ENCODE measurements at regions not wholly inside any gene's neighbourhood (a gene's known extent, or its start where the extent isn't known, plus 50 kb on each side); places are given as distances from the start of the nearest gene placed in this dataset.

DNA sequence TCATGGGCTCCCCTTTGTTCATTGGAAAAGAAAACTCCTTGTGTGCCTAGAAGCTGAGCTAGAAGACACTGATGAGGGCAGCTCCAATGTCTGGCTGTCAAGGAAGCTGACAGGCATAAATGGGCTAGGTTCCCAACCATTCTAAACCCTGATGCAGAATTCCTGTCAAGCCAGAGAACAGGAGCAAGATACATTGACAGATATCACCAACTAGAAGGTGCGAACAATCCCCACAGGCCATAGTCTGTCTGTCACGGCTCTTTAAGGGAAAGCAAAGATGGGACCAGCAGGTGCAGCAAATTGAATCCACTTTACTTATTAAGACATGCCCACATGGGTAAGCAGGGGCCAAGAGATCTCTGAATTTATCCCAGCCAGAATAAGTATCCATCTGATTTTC is 617.9 kb upstream of the POT1 start:
- DNase-seq: no peak

DNA sequence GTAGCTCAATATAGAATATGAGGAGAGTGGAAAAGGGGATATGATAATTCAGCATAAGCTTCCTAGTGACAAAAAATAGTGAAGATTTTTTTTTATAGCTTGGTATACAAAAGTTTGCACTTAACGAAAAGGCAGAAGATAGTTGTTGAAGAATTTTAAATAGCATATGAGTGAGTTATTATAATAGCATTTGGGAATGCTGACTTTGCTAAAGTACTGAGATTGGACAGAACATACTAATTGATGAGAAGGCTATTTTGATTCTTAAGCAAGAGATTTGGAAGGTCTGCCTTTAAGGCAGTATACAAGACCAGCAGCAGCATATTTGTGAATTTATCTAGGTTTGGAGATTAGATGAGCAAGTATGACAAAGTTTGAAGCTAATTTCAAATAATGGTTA is 600.9 kb upstream of the POT1 start:
- DNase-seq: no peak

DNA sequence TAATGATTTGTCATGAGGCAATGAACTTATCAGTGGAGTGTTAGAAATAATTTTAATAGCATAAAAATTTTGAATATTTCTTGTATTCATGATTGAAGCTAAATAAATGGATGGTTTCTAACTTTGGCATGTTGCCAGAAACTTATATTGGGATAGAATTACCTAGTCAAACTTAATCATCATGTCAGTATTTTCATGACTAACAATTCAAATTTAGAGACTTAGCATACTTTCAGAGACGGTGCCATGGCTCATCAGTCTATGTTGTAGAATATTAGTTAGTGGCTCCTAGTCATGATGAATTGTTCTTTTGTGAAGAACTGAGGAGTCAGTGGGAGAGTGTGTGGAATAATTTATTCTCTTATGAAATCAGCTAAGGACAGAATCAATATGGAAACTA is 599.6 kb upstream of the POT1 start:
- DNase-seq: no peak

DNA sequence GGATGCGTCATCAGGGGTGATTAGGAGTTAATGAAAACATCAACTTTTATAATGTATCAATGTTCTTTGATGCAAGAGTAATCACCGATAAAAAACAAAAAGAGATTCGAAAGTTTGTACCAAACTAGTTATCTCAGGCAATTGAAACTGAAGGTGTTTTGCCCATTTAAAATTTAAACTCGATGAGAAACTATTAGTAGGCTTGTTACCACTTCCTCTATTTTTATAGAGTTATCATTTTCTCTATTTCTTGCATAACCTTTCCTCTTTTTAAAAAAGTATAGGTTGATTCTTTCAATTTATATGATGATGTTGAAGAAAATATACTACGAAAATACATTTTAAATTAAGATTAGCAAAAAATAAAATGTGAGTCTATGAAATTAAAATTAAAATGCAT is 597.3 kb upstream of the POT1 start:
- DNase-seq: no peak

DNA sequence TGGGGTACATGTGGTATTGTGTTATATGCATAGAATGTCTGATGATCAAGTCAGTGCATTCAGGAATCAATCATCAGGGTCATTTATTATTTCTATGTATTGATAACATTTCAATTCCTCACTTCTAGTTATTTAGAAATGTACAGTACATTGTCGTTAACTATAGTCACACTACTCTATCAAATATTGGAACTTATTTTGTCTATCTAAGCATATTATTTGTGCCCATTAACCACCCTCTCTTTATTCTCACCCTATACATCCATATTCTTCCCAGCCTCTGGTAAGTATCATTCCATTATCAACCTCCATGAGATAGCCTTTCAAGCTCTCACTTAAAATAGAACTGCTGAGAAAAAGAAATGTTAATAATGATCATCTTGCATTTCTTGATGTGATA is 596.5 kb upstream of the POT1 start:
- DNase-seq: no peak

DNA sequence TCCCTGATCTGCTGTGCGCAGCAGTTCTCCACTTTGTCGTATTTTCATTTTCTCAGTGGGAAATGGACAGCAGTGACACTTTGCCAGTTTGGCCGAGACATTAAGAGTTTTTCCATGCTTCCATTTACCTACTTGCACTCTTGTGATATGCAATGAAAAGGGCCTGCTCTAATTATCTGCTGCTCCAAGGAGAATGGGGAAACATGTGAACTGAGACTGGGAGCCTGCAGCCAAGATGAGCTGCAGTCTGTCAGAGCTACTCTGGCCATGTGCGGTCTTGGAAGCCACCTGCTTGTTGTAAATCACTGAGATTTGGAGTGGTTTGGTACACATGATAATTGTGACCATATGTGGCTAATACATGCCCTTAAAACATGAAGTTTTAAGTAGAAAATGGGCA is 586.6 kb upstream of the POT1 start:
- DNase-seq: no peak

DNA sequence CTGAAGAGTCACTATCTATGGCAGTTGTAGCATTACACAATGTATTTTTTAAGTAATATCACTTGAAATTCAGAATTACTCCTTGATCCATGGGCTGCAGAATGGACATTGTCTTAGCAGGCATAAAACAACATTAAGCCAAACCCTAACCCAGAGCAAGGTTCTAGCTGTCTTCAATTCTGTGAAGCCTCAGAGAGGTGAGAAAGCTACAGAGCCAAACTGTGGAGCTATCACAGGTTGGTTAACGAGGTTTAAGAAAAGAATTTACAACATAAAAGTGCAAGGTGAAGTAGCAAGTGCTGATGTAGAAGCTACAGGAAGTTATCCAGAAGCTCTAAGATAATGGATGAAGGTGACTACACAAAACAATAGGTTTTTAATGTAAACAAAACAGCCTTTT is 582.7 kb upstream of the POT1 start:
- DNase-seq: no peak

DNA sequence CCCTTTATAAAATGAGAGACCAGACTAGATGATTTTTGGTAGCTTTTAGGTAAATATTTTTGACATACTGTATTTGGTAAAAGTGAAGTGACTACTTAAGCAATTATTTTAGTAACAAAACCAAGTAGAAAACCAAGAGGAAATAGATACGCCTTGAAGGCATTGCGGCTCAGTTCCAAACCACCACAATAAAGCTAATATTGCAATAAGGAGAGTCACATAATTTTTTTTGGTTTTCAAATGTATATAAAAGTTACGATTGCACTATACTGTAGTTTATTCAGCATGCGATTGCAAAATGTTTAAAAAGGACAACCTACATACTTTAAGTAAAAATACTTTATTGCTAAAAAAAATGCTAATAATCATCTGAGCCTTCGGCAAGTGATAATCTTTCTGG is 581.7 kb upstream of the POT1 start:
- no peak for DNase-seq

DNA sequence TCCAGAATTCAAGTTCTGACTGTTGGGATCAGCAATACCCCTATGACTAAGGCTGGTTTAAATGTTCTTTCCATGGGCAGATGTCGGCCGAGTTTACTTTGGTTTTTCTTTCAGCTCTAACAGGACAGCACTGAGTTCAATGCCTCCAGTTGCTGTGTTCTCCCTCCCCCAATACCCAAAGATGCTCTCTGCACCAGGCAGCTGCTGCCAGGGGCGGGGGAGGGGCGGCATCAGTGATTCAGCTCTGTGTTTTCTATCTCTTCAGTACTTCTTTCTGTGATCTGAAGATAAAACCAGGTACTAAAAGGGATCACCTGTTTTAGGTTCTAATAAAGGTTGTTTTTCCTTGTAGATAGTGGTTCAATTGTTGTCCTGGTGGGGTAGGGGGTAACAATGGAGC is 576.7 kb upstream of the POT1 start:
- no peak for DNase-seq

DNA sequence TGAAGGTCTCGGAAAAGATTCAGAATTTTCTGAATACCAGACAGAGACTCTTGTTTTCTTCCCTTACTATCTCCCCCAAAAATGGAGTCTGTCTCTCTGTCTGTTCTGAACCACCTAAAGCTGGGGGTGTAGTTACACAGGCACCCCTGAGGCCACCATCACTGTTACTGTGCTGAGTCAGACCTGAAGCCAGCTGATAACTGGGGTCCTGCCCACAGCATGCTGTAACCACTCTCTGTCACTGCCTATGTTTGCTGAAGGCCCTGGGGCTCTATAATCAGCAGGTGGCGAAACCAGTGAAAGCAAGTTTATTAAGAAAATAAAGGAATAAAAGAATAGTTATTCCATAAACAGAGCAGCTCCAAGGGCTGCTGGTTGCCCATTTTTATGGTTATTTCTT is 575.2 kb upstream of the POT1 start:
- DNase-seq: no peak

DNA sequence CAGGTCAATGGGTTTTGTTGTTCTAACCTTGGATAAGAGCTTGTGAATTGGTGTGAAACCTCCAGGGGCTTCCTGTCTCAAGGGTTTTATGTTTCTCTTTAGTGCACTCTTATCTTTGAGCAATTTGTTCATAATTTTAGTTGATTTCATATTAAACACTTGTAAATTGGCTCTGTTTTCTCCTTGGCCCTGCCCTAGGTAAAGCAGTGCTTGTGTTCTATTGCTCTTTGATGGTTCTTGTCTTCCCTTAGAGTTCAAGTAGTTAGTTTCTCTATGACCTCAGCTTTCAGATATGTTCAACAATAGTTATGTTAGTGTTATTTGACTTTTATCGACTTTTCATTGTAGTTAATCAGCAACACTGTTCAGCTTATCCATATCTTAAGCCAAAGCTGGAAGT is 566.4 kb upstream of the POT1 start:
- no peak for DNase-seq

DNA sequence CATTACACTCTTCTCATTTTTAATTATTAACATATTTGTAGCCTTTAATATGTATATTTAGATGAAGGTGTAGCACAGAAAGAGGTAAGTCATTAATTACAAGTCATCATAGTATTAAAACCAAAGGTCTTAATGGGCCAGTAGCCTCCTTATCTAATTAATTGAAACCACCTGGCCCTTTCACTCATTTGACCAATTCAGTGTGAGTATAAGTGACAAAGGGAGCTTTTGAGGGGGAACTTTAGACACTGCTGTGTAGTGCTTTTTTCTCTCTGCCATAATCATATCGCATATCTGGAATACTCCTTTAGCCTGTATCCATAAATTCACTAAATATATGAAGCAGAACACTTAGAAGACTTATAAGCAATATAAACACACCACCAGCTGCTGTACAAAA is 562.9 kb upstream of the POT1 start:
- DNase-seq: no peak

DNA sequence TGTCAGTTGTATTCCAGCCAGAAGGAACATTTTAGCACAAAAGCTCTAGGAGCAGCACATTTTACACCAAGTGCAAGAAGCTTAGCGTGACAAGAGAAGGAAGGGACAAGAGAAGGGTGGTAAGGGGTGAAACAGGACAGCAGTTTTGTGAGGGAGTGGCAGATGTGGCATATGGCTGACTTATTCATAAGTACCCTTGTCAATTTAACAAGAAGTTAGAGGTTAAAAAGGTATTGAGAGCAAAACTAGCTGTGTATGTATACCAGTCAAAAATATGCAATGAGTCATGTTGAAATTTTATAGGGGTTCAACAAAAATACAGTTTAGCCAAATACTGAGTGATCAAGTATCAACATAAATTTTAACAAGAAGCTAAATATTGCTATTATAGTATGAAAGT is 561.5 kb upstream of the POT1 start:
- no peak for DNase-seq

DNA sequence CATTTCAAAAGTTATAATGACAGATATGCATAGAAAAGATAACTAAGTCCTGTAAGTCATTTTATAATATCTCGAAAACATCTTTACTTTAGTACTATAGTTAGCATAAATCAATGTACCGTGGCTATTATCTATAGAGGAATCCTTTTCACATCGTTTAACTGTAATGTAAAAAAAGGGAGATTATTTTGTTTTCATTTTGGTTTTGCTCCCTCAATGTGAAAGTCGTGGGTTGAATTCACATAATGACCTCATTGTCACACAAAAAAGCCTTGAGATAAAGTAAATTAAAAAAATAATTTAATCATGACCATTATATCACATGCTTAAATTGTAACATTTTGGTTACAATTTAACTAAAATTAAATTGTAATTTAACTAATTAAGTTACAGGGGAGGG is 560.5 kb upstream of the POT1 start:
- DNase-seq: no peak

DNA sequence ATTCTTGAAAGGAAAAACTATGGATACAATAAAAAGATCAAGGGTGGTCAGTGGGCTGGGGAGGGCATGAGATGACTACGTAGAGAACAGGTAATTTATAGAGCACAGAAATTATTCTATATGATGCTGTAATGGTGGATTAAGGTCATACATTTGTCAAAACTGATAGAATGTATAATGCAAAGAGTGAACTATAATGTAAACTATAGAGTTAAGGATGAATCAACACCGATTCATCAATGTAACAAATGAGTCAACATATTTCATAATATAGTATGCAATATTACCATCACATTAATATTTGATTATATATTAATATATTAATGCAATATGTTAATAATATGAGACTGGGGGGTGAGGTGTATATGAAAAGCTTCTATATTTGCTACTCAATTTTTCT is 555.6 kb upstream of the POT1 start:
- DNase-seq: no peak

DNA sequence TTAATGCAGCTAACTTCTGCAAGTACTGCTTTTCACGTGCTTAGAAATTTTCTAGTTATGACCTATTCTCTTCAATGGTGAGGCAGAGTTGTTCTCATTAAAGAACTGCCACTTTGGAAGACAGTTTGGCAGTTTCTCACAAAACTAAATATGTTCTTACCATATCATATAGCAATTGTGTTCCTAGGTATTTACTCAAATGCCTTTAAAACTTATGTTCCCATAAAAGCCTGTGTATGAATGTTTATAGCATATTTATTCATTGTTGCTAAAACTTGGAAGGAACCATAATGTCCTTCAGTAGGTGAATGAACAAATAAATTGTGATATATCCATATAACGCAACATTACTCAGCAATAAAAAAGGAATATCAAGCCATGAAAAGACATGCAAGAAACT is 555.1 kb upstream of the POT1 start:
- DNase-seq: no peak

DNA sequence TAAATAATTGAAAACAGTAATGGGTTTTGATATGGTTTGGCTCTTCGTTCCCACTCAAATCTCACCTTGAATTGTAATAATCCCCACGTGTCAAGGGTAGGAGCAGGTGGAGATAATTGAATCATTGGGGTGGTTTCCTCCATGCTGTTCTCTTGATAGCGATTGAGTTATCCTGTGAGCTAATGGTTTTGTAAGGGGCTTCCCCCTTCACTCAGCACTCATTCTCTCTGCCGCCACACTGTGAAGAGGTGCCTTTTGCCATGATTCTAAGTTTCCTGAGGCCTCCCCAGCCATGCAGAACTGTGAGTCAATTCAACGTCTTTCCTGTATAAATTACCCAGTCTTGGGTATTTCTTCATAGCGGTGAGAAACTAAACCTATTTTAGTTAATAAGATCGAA is 551.7 kb upstream of the POT1 start:
- no peak for DNase-seq

DNA sequence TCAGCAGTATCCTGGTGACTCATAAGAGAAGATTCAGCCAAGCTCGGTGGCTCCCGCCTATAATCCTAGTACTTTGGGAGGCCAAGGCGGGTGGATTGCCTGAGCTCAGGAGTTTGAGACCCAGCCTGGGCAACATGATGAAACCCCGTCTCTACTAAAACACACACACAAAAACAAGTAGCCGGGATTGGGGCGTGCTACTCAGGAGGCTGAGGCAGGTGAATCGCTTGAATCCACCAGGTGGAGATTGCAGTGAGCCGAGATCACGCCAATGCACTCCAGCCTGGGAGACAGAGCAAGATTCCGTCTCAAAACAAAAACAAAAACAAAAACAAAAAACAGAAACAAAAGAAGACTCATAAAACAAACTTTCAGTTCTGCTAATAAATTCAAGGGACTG is 551.1 kb upstream of the POT1 start:
- no peak for DNase-seq

DNA sequence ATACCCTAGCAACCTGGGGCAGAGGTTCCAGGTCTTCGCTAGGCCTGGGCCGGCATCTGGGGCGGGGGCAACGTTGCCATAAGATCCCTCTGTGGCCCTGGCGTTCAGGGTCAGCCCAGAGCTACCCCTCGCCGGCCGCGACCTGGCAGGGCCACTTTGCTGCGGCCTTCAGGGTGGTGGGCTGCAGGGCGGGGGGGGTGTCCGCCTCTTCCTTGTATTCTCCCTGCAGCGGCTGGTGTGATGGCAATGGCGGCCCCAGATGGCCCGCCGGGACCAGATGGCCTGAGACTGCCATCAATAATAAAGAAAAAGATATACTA is 539.2 kb upstream of the POT1 start:
- DNase-seq: no peak

DNA sequence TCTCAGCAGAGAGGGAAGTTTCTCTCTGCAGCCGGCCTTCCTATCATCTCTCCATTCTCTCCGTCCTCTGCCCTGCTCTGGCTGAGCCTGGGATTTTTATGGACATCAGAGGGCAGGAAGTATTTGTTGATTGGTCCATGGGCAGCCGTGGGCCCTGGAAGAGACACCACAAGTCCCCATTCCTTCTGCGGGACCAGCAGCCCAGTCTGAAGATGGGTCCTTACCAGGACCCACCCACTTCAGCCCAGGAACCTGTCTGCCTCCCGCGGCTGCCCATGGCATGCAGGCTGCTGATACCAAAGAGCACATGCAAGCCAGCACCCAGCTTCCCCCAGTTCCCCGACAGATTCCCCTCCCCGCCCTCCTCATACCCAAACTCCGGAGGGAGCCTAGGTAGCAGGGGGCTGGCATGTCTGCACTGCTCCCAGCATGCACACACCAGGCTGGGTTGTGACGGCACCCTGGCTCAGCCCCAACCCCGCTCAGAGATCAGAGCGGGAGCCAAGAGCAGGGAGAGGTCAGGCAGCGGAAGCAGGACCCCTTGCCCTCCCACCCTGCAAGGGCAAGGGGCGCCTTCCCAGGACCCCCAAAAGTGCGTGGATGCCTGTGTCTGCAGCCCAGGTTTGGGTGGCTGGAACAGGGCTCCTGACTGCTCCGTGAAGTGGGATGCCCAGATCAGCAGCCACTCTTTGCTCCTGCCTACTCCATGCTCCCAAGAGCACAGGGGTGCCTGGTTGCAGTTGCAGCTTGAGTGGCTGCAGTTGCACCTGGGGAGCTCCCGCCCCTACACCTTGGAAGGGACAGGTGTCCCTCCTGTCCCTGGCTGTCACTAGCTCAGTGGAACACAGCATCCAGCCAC is 538.6 kb upstream of the POT1 start:
- no peak for DNase-seq

DNA sequence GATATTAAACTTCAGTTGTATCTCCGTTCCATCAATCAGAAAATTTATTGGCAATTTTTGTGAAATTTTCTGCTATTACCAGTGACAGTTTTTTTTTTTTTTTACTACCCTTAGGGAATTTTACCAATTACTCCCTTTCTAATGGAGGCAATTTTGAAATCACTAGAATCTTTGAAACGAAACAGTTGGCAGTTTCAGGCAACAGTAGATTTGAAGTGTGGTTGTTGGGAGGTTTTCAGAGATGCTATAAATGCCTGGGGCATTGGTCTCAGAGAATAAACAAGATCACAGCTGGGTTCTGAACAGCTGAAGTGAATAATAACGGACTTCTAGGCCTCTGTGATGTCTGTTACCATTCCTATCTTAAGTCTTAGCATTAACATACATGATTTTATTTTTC is 535.9 kb upstream of the POT1 start:
- no peak for DNase-seq

DNA sequence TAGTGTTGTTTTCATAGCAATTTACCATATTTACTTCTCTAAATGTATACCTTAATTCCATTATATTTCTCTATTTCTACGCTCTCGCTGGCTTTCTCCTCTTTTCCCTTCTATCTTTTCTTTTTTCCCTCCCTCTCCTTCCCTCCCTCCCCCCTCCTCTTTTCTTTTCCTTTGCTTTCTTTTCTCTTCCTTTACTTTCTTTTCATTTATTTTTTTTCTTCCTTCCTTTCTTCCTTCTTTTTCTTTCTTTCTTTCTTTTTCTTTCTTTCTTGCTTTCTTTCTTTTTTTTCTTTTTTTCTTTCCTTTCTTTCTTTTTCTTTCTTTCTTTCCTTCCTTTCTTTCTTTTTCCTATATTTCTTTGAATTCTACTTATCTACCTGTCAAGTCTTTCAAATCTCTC is 533.0 kb upstream of the POT1 start:
- no peak for DNase-seq

DNA sequence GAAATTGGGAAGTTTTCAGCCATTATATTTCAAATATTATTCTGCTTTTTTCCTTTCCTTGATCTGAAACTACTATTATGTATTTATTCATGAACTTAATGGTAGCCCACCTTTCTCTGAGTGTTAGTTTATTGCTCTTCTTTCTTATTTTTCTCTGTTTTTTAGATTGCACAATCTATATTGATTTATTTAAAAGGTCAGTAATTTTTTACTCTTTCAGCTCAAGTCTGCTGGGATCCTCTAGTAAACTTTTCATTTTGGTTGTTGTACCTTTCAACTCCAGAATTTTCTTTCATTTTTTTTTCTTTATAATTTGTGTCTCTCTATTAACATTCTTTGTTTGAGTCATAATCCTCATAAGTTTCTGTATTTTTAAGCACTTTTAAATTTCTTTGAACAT is 529.4 kb upstream of the POT1 start:
- no peak for DNase-seq

DNA sequence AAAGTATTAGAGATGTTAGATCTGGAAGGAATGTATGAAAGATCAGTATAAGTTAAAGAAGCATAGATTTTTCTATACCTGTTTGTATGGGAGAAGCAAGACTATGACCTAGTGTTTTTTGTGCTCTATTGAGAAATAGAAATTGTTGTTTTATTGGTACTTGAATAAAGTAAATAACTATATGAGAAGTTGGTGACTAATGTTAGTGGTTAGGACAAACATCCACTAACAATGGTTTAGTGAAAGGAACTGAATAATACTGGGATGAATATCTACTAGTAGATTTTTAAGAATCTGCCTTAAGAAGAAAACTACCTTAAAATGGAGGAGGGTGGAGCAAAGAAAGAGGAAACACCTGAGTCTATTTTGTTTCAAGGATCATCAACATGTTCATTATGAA is 521.1 kb upstream of the POT1 start:
- DNase-seq: no peak

DNA sequence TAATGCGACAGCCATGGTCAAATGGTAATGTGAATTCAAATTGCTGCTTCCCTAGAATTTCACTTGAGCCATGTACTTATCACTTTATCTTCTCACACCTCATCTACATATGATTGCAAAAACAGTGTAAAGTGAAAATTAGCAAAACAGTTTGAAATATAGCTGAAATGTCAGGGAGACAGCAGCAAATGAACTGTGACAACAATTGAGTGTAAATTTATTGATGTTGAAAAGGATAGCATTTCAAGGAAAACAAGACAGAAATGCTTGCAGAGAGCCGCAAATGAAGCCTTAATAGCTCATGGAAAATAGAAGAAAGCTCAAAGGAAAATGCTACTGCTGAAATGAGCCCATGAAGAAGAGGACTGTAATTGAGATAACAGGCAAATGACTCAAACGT is 516.2 kb upstream of the POT1 start:
- DNase-seq: no peak

DNA sequence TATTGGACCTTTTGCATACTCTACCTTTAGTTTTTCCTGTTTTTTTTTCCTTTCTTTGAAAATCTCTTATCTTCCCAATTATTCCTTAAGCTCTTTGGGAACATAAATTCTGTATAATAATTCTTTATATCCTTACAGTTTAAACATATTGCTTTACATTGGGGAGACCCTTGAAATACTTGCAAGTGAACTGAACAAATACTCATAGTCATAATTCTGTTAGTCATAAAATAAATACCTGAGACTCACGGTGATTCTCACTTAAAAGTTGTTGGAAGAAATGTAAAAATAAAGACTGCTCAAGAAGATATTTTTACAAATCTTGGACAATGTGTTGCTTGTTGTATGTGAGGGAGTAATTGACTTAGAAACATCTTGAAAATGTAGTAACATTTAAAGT is 515.2 kb upstream of the POT1 start:
- no peak for DNase-seq
